ENCODE measurements at regions not wholly inside any gene's neighbourhood (a gene's known extent, or its start where the extent isn't known, plus 50 kb on each side); places are given as distances from the start of the nearest gene placed in this dataset.

GRCh38 chr18:10351858-10352257 is 102.6 kb upstream of the APCDD1 start:
- TF ChIP-seq, protein P1, sequence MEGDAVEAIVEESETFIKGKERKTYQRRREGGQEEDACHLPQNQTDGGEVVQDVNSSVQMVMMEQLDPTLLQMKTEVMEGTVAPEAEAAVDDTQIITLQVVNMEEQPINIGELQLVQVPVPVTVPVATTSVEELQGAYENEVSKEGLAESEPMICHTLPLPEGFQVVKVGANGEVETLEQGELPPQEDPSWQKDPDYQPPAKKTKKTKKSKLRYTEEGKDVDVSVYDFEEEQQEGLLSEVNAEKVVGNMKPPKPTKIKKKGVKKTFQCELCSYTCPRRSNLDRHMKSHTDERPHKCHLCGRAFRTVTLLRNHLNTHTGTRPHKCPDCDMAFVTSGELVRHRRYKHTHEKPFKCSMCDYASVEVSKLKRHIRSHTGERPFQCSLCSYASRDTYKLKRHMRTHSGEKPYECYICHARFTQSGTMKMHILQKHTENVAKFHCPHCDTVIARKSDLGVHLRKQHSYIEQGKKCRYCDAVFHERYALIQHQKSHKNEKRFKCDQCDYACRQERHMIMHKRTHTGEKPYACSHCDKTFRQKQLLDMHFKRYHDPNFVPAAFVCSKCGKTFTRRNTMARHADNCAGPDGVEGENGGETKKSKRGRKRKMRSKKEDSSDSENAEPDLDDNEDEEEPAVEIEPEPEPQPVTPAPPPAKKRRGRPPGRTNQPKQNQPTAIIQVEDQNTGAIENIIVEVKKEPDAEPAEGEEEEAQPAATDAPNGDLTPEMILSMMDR (IDR thresholded peaks at IDR 0.05; ENCODE audit: low read depth, low read length, poor library complexity, severe bottlenecking), result no peak
- no peak for TF ChIP-seq EZH2phosphoT487 (IDR thresholded peaks at IDR 0.05; ENCODE audit: borderline replicate concordance, low read length)
